ENCODE measurements at regions not wholly inside any gene's neighbourhood (a gene's known extent, or its start where the extent isn't known, plus 50 kb on each side); places are given as distances from the start of the nearest gene placed in this dataset.

DNA sequence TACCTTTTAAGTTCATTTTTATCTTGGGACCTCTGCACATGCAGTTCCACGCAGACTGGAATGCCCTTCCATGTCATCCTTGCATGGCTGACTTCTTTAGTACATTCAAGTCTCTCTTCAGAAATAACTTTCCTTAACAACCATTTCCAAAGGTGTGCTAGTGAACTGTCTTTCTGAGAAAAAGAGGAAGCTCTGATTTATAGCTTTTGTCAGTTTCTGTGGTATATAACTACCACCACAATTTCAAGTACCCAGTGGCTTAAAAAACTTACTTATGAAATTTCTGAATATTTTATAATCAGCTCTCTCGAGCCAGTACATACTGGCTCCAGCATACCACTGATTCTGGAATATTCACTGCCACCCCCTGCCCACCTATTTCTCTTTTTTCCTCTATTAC is 1613.8 kb downstream of the MAT2B start:
- in situ Hi-C loops (cut with MboI; ENCODE audit: low sequenced_read_pairs) = no loop called here

GRCh38 chr5:165126598-165126997 is 1621.2 kb downstream of the MAT2B start:
- in situ Hi-C loops (cut with MboI; ENCODE audit: low sequenced_read_pairs) = no loop called here

- in situ Hi-C loops (cut with MboI; ENCODE audit: low sequenced_read_pairs) = no loop called here
Observed at GRCh38 chr5:165127941-165128340, 1622.5 kb downstream of the MAT2B start.

DNA sequence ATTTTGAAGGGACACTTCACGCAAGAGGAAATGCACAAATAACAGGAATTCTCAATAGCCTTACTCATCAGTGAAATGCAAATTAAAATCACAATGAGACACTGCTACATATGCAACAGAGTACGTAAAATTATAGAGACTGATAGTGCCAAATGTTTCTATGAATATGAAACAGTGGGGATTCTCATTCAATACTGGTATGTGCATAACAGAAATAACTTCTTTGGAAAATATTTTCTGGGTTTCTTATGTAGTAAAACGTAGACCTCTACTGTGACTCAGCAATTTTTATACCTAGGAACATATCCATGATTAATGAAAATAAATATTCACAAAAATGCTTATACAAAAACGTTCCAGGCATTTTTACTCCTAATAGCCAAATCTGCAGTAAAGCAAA is 1625.2 kb downstream of the MAT2B start:
- in situ Hi-C loops (cut with MboI; ENCODE audit: low sequenced_read_pairs) = no loop called here

- in situ Hi-C loops (cut with MboI; ENCODE audit: low sequenced_read_pairs) = no loop called here
Observed at GRCh38 chr5:165134155-165134554, 1628.7 kb downstream of the MAT2B start.

GRCh38 chr5:165135565-165135964 is 1630.1 kb downstream of the MAT2B start:
- in situ Hi-C loops (cut with MboI; ENCODE audit: low sequenced_read_pairs) = no loop called here

GRCh38 chr5:165137701-165138100 is 1632.3 kb downstream of the MAT2B start:
- in situ Hi-C loops (cut with MboI; ENCODE audit: low sequenced_read_pairs) = no loop called here

DNA sequence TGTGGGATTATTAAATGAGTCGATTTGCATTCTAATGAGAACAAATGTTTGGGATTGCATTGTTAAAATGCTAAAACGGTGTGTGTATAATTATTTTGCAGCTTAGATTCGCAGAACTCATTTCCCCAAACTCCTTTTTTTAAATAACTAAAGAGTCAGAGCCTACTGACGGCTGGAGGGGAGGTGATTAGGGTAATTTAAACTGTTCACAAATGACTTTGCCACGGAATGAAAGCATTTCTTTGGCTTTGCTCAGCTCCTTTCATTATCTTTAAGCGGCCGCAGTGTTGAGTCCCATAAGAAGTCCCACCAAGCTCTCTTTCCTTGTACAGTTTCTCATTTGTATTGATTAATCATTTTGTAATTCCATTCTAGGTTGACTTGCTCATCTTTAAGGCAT is 1632.8 kb downstream of the MAT2B start:
- in situ Hi-C loops (cut with MboI; ENCODE audit: low sequenced_read_pairs) = no loop called here

DNA sequence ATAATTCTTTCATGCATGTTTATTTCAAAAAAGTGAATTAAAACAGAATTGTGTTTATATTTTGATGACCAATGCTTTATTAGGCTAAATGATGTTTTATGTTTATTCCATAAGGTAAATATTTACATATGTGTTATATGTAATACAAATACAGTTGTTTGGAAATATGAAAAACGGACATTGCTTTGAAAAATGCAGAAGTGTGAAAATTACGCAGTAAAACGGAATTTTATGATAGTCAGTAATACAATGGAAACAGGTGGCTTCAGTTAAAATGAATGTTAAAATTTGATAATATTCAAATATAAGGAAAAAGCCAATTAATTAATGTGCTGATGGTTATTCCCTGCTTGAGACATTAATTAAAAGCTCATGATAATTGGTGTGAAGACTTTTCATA is 1633.8 kb downstream of the MAT2B start:
- in situ Hi-C loops (cut with MboI; ENCODE audit: low sequenced_read_pairs) = no loop called here

GRCh38 chr5:165139721-165140120 is 1634.3 kb downstream of the MAT2B start:
- in situ Hi-C loops (cut with MboI; ENCODE audit: low sequenced_read_pairs) = no loop called here

DNA sequence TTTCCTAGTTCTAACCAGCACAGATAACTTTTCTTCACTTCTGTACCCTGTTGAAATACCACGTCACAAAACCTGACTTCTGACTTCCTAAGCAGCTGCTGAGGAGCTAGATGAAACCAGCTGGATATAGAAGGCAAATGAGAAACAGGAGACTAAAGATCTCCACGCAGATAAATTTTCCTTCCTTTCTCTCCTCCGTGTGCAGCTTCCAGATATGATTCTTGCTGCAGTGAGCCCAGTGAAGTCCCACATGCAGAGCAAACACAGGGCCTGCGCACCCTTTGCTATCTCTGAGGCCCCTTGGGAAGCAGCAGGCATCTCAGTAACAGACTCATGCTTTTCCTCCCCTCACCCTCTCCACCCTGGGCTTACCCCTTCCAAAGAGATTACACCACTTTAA is 1638.3 kb downstream of the MAT2B start:
- in situ Hi-C loops (cut with MboI; ENCODE audit: low sequenced_read_pairs) = no loop called here

DNA sequence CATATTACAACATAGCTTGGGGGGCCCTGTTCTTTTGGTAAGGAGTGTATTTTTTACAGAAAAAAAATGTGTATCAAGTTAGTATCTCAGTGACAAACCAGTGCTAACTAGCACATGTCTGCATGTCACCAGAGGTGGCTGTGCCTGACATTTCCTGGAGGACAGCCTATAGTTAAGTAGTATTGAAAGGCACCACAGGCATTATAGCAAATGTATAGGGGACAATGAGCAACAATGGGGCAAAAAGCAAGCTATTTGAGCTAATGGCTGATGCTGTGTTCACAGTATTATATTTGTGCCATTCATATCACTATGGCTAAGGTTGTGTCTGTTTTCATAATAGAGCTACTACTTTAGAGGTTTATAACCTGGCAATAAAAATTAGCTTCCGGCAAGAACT is 1644.0 kb downstream of the MAT2B start:
- in situ Hi-C loops (cut with MboI; ENCODE audit: low sequenced_read_pairs) = no loop called here

GRCh38 chr5:165152058-165152457 is 1646.6 kb downstream of the MAT2B start:
- in situ Hi-C loops (cut with MboI; ENCODE audit: low sequenced_read_pairs) = no loop called here

- in situ Hi-C loops (cut with MboI; ENCODE audit: low sequenced_read_pairs) = no loop called here
Observed at GRCh38 chr5:165157219-165157618, 1651.8 kb downstream of the MAT2B start.

GRCh38 chr5:165161204-165161603 is 1655.8 kb downstream of the MAT2B start:
- in situ Hi-C loops (cut with MboI; ENCODE audit: low sequenced_read_pairs) = no loop called here

DNA sequence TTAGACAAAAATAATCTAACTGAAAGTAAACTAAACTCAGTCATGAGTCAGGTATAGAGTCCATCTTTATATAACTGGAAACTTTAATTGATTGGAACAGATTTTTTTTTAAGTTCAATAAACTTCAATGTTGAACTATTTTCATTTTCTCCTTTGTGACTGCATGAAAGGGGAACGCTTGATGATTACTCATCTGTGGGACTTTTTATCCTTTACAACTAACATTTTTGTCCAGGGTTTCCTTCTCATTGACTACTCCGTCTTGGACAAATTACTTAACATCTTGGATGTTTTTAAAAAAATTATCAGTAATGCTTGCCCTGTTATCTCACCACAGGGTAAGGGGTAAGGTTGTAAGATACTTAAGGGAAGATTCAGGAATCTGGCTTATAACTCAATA is 1658.4 kb downstream of the MAT2B start:
- in situ Hi-C loops (cut with MboI; ENCODE audit: low sequenced_read_pairs) = no loop called here

DNA sequence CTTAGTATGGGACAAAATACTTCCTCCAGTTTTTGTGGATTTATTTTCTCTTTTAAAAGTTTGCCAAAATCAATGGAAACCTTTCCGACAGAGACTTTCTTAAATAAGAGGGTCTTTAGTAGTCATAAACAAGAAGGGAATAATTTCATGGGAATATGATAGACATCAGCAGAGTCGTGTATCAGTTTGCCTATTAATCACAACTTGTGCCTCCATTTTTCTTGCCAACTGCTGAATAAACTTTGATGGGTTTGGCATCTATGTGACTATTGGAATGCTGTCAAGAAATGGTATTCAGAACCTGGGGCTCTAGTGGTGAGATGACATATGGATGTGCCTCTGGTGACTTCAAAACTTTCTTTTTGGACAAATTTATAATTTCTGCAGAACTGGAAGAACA is 1668.2 kb downstream of the MAT2B start:
- in situ Hi-C loops (cut with MboI; ENCODE audit: low sequenced_read_pairs) = no loop called here

GRCh38 chr5:165175041-165175440 is 1669.6 kb downstream of the MAT2B start:
- in situ Hi-C loops (cut with MboI; ENCODE audit: low sequenced_read_pairs) = no loop called here

- in situ Hi-C loops (cut with MboI; ENCODE audit: low sequenced_read_pairs) = no loop called here
Observed at GRCh38 chr5:165184183-165184582, 1678.8 kb downstream of the MAT2B start.

DNA sequence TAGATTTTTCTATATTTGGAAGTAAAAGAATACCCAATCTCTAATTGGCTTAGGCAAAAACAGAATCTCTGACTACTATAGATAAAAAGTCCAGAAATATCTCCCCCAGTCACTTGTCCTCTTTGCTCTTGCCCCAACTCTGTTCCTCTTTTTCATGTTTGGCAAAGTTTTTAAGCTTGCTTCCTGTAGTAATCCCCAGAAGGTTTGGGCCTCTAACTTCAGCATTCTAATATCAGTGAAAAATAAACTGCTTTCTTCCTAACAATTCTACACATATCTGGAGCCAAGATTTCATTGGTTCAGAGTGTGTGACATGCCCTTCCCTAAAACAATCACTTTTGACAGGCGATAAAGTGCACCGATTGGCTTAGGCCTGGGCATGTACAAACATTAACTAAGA is 1680.3 kb downstream of the MAT2B start:
- in situ Hi-C loops (cut with MboI; ENCODE audit: low sequenced_read_pairs) = no loop called here

- in situ Hi-C loops (cut with MboI; ENCODE audit: low sequenced_read_pairs) = no loop called here
Observed at GRCh38 chr5:165187815-165188214, 1682.4 kb downstream of the MAT2B start.

- in situ Hi-C loops (cut with MboI; ENCODE audit: low sequenced_read_pairs) = no loop called here
Observed at GRCh38 chr5:165188556-165189175, 1683.2 kb downstream of the MAT2B start.

DNA sequence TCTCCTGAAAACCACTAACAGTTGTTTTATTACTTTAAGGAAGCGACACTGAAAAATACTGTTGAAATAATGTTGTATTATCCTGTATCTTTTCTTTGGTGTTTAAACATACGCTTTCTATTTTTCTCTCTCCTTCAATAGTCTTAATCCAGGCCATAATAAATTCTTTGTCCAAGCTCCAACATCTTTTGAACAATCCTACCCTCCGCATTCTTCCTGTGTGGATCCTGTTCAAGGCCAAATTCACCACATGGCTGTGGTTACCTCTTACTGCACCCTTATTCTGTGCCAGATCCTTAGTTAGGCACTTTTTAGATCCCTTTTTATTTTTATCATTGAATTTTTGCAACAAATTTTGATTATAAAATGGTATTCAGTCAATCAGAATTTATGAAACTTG is 1691.5 kb downstream of the MAT2B start:
- in situ Hi-C loops (cut with MboI; ENCODE audit: low sequenced_read_pairs) = no loop called here
